Lung (tissue), 11 donors: ENCODE measurements at regions not wholly inside any gene's neighbourhood (a gene's known extent, or its start where the extent isn't known, plus 50 kb on each side); places are given as distances from the start of the nearest gene placed in this dataset.

Experiments used
- ATAC-seq: fragments of 200-7000 bp; cut with Tn5 transposase; one replicate; pipeline ENCODE4 v1.9.1; 2020; ENCODE audit warnings: moderate number of reproducible peaks; ENCODE audit not compliant: insufficient read depth, low FRiP score
- DNase-seq, 3 donors: peaks; one replicate each; pipeline ENCODE4 v3.0.0-alpha.2; 2013 to 2017
- H3K27ac ChIP-seq, 2 donors: one replicate each; pipeline ENCODE4 v1.5.1; 2013; ENCODE audit warnings: mild to moderate bottlenecking in 2 of 2, moderate library complexity in 2 of 2, control low read depth in 1 of 2, inconsistent platforms in 1 of 2, low read depth in 1 of 2, low read length in 1 of 2
- H3K27me3 ChIP-seq, 3 donors: one replicate each; pipeline ENCODE4 v1.5.1; 2013; ENCODE audit warnings: low read length in 2 of 3; ENCODE audit not compliant: control insufficient read depth in 3 of 3, insufficient read depth in 3 of 3
- H3K36me3 ChIP-seq, 4 donors: one replicate each; pipeline ENCODE4 v1.5.1; 2013; ENCODE audit warnings: low read length in 4 of 4, mild to moderate bottlenecking in 1 of 4, moderate library complexity in 1 of 4; ENCODE audit not compliant: control insufficient read depth in 4 of 4, insufficient read depth in 4 of 4
- H3K4me1 ChIP-seq, 5 donors: one replicate each; pipeline ENCODE4 v1.5.1; 2013; ENCODE audit warnings: low read length in 5 of 5, mild to moderate bottlenecking in 2 of 5, moderate library complexity in 1 of 5; ENCODE audit not compliant: control insufficient read depth in 5 of 5, insufficient read depth in 5 of 5
- H3K4me3 ChIP-seq: one replicate; pipeline ENCODE4 v1.5.1; 2013; ENCODE audit warnings: mild to moderate bottlenecking, control low read depth, moderate library complexity
- H3K9ac ChIP-seq, 2 donors: one replicate each; pipeline ENCODE4 v1.5.1; 2013; ENCODE audit warnings: low read length in 2 of 2, control low read depth in 1 of 2; ENCODE audit not compliant: insufficient read depth in 1 of 2
- H3K9me3 ChIP-seq, 4 donors: one replicate each; pipeline ENCODE4 v1.5.1; 2013; ENCODE audit warnings: low read length in 3 of 4, mild to moderate bottlenecking in 1 of 4, moderate library complexity in 1 of 4; ENCODE audit not compliant: control insufficient read depth in 4 of 4, insufficient read depth in 3 of 4
- WGBS, 2 donors: extraction: QIAGEN DNeasy Blood & Tissue Kit; methylation state at CpG; one replicate each; pipeline ENCODE4 v1.1.7; 2013; 5-methylcytosine and 5-hydroxymethylcytosine counted together
- TF ChIP-seq, protein P1 (sequence below): IDR thresholded peaks from 2 replicates; pipeline ENCODE4 v1.5.1; 2012; ENCODE audit warnings: mild to moderate bottlenecking; ENCODE audit errors: control extremely low read depth, extremely low read depth
- donor health status: control.
- donor health status: control.
- donor health status: Bipolar disorder and iron deficiency.
- donor health status: healthy.
- donor health status: DM: yes; HTN: yes; CAD: no.

DNA sequence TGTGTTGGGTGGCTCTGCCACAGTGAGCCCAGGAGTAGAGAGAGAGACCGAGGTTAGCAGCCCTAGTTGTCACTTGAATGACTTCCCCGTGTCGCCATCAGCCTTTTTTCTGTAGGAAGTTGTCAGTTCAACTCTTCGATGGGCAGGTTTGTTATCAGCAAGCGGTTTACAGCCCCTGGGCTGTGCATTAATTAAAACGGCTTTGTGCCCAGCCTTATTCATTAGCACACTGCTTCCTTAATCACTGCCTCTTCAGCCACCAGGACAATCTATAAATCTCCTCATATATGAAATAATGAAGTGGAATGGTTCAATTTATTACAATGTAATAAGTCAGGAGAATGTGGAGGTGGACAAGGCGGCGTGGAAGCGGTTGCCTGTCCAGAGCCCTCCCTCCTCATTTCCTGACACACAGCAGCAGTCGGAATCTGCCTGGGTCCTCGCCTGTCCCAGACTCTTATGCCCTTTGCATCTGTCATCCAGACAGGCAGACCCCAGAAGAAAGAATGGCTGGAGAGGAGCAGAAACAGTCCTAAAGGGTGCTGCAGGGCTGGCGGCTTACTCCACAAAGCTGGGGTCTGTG is 122.4 kb upstream of the OPCML start:
- Histone ChIP-seq H3K9me3 (peaks cover 0 to 10% (median 5%) of the 10 kb centered on the region in 4 donors), H3K4me1 (no peaks in the 10 kb centered on the region), H3K27me3 (peaks cover 0 to 14% (median 10%) of the 10 kb centered on the region in 3 donors), H3K9ac (no peak overlapping the region), H3K36me3 (no peaks in the 10 kb centered on the region), H3K4me3 (no peak overlapping the region), H3K27ac (no peak overlapping the region)
- WGBS, 2 donors: 56 to 58% methylated on average over 12 of the region's 12 CpGs
- DNase-seq (no peak), ATAC-seq (no peak)
- TF ChIP-seq, protein P1, sequence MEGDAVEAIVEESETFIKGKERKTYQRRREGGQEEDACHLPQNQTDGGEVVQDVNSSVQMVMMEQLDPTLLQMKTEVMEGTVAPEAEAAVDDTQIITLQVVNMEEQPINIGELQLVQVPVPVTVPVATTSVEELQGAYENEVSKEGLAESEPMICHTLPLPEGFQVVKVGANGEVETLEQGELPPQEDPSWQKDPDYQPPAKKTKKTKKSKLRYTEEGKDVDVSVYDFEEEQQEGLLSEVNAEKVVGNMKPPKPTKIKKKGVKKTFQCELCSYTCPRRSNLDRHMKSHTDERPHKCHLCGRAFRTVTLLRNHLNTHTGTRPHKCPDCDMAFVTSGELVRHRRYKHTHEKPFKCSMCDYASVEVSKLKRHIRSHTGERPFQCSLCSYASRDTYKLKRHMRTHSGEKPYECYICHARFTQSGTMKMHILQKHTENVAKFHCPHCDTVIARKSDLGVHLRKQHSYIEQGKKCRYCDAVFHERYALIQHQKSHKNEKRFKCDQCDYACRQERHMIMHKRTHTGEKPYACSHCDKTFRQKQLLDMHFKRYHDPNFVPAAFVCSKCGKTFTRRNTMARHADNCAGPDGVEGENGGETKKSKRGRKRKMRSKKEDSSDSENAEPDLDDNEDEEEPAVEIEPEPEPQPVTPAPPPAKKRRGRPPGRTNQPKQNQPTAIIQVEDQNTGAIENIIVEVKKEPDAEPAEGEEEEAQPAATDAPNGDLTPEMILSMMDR: no peak

DNA sequence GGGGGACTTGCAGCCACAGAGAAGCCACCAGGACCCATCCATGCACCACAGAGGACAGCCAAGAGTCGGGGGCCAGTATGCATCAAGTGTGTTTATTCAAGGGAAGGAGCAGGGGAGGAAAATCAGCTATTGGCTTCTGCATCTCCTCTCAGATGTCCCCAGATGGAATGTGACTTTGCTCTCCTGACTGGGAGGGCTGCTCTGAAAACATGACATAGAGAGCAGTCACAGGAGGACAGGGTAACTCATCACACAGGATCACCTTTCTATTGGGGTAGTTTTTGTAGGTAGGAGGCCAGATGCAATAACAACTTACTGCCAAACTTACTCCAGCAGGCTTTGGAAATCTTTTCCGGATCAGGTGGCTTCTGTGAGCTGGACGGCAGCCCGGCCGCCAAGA is 121.0 kb upstream of the OPCML start:
- 61 to 62% methylated on average over 5 of the region's 5 CpGs for WGBS, 2 donors
- ATAC-seq: no peak
- peaks cover 0 to 10% (median 5%) of the 10 kb centered on the region in 4 donors for H3K9me3 ChIP-seq
- H3K36me3 ChIP-seq: no peaks in the 10 kb centered on the region
- TF ChIP-seq, protein P1: no peak
- DNase-seq: no peak
- no peak overlapping the region for H3K9ac ChIP-seq
- H3K4me3 ChIP-seq: no peak overlapping the region
- no peaks in the 10 kb centered on the region for H3K4me1 ChIP-seq
- no peak overlapping the region for H3K27ac ChIP-seq
- peaks cover 0 to 14% (median 10%) of the 10 kb centered on the region in 3 donors for H3K27me3 ChIP-seq

DNA sequence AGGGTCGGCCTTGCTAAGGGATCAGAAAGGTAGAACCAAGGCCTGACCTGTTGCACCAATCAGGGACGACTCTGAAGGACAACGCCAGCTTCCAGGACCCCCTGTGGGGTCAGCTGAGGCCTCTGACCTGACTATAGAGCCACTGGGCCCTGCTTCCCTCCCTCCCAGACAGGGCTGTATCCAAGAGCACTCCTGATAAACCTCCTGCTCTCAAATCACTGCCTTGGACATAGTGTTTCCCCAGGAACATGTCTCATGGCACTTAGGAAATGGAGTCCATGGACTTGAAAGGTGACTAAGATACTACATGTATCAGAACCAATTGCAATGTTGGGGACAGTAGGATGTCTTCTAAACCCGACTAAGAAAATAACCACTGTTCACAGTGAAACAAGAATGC is 117.8 kb upstream of the OPCML start:
- no peak for DNase-seq
- H3K27ac ChIP-seq: no peak overlapping the region
- H3K4me1 ChIP-seq: no peaks in the 10 kb centered on the region
- H3K27me3 ChIP-seq: peaks cover 0 to 10% (median 5%) of the 10 kb centered on the region in 3 donors
- TF ChIP-seq, protein P1: no peak
- H3K9me3 ChIP-seq: no peaks in the 10 kb centered on the region
- no peak overlapping the region for H3K9ac ChIP-seq
- no peak overlapping the region for H3K4me3 ChIP-seq
- no peak for ATAC-seq
- no peaks in the 10 kb centered on the region for H3K36me3 ChIP-seq
- 58 to 64% methylated on average over 4 of the region's 4 CpGs for WGBS, 2 donors

DNA sequence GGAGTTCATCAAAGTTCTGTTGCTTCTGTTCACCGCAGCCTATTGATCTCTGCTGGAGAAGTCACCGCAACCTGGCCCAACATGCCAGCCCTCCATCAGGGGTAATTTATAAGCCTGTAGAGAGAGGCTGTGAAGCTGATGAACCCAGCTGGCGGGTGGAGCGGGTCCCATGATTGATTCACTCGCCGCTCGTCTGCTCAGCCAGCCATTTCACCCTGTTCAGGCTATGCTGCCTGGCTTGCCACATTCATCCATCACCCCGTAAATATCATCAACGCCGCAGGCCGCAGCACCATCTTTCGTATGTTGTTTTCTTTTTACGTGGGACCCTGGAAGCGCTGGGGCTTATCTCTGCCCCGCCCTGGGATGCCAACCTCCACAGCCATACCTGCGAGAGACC is 116.7 kb upstream of the OPCML start:
- H3K27me3 ChIP-seq: peaks cover 0 to 6% (median 5%) of the 10 kb centered on the region in 3 donors
- DNase-seq (no peak), ATAC-seq (no peak)
- no peaks in the 10 kb centered on the region for H3K36me3 ChIP-seq
- WGBS, 2 donors: 89 to 94% methylated on average over 16 of the region's 16 CpGs
- H3K27ac ChIP-seq: no peak overlapping the region
- H3K9ac ChIP-seq: no peak overlapping the region
- TF ChIP-seq, protein P1: no peak
- no peaks in the 10 kb centered on the region for H3K9me3 ChIP-seq
- no peaks in the 10 kb centered on the region for H3K4me1 ChIP-seq
- no peak overlapping the region for H3K4me3 ChIP-seq
